ENCODE measurements at regions not wholly inside any gene's neighbourhood (a gene's known extent, or its start where the extent isn't known, plus 50 kb on each side); places are given as distances from the start of the nearest gene placed in this dataset.

- POLR2A ChIA-PET, result no interaction called here
- no peak for DNase-seq (ENCODE audit: unreplicated experiment)
- Mint-ChIP-seq H3K4me3 (ENCODE audit: unreplicated experiment) (no peak overlapping the region), H3K27me3 (ENCODE audit: insufficient read depth, unreplicated experiment) (no peaks in the 10 kb centered on the region), H3K27ac (ENCODE audit: low read depth, unreplicated experiment) (no peak overlapping the region), H3K36me3 (ENCODE audit: insufficient read depth, unreplicated experiment) (no peaks in the 10 kb centered on the region), H3K4me1 (ENCODE audit: insufficient read depth, unreplicated experiment) (peaks cover 11% of the 10 kb centered on the region), H3K9me3 (ENCODE audit: unreplicated experiment) (no peaks in the 10 kb centered on the region)
- TF ChIP-seq CTCF (IDR thresholded peaks at IDR 0.05; ENCODE audit: unreplicated experiment), result no peak
- intact Hi-C loops (cut with micrococcal nuclease), result loop anchor here (5.0 kb wide), 1 partner anchor 169 kb away; the partner anchor contains the start of gene RTL1
- CTCF ChIA-PET, result no interaction called here
- BruUV-seq (replicated peaks), result no TSS peak
These were observed 167.3 kb upstream of the RTL1 start for GRCh38 chr14:101070540-101071492.

GRCh38 chr14:101071493-101071906 is 168.0 kb upstream of the RTL1 start:
- H3K4me1 Mint-ChIP-seq (ENCODE audit: insufficient read depth, unreplicated experiment), result peaks cover 11% of the 10 kb centered on the region
- CTCF ChIA-PET, result no interaction called here
- H3K9me3 Mint-ChIP-seq (ENCODE audit: unreplicated experiment), result no peaks in the 10 kb centered on the region
- H3K4me3 Mint-ChIP-seq (ENCODE audit: unreplicated experiment), result no peak overlapping the region
- H3K27ac Mint-ChIP-seq (ENCODE audit: low read depth, unreplicated experiment), result no peak overlapping the region
- no peak for TF ChIP-seq CTCF (IDR thresholded peaks at IDR 0.05; ENCODE audit: unreplicated experiment)
- H3K36me3 Mint-ChIP-seq (ENCODE audit: insufficient read depth, unreplicated experiment), result no peaks in the 10 kb centered on the region
- POLR2A ChIA-PET, result no interaction called here
- DNase-seq (ENCODE audit: unreplicated experiment), result no peak
- no TSS peak for BruUV-seq (replicated peaks)
- intact Hi-C loops (cut with micrococcal nuclease), result loop anchor here (5.0 kb wide), 1 partner anchor 169 kb away; the partner anchor contains the start of gene RTL1
- no peaks in the 10 kb centered on the region for H3K27me3 Mint-ChIP-seq (ENCODE audit: insufficient read depth, unreplicated experiment)

- intact Hi-C loops (cut with micrococcal nuclease), result loop anchor here (5.0 kb wide), 1 partner anchor 170 kb away; the partner anchor contains the start of gene RTL1
- H3K4me3 Mint-ChIP-seq (ENCODE audit: unreplicated experiment), result no peak overlapping the region
- H3K36me3 Mint-ChIP-seq (ENCODE audit: insufficient read depth, unreplicated experiment), result no peaks in the 10 kb centered on the region
- H3K27me3 Mint-ChIP-seq (ENCODE audit: insufficient read depth, unreplicated experiment), result no peaks in the 10 kb centered on the region
- H3K4me1 Mint-ChIP-seq (ENCODE audit: insufficient read depth, unreplicated experiment), result peaks cover 11% of the 10 kb centered on the region
- H3K9me3 Mint-ChIP-seq (ENCODE audit: unreplicated experiment), result no peaks in the 10 kb centered on the region
- CTCF ChIA-PET, result no interaction called here
- no peak overlapping the region for H3K27ac Mint-ChIP-seq (ENCODE audit: low read depth, unreplicated experiment)
- no peak for DNase-seq (ENCODE audit: unreplicated experiment)
- TF ChIP-seq CTCF (IDR thresholded peaks at IDR 0.05; ENCODE audit: unreplicated experiment), result no peak
- no TSS peak for BruUV-seq (replicated peaks)
- POLR2A ChIA-PET, result no interaction called here
These were observed 168.5 kb upstream of the RTL1 start for GRCh38 chr14:101072070-101072469.

GRCh38 chr14:101072531-101072930 is 169.0 kb upstream of the RTL1 start:
- ChIA-PET POLR2A (no interaction called here), CTCF (no interaction called here)
- H3K9me3 Mint-ChIP-seq (ENCODE audit: unreplicated experiment), result no peaks in the 10 kb centered on the region
- no peak overlapping the region for H3K27ac Mint-ChIP-seq (ENCODE audit: low read depth, unreplicated experiment)
- intact Hi-C loops (cut with micrococcal nuclease), result loop anchor here (5.0 kb wide), 1 partner anchor 170 kb away; the partner anchor contains the start of gene RTL1
- DNase-seq (ENCODE audit: unreplicated experiment), result no peak
- BruUV-seq (replicated peaks), result no TSS peak
- TF ChIP-seq CTCF (IDR thresholded peaks at IDR 0.05; ENCODE audit: unreplicated experiment), result no peak
- no peaks in the 10 kb centered on the region for H3K27me3 Mint-ChIP-seq (ENCODE audit: insufficient read depth, unreplicated experiment)
- no peaks in the 10 kb centered on the region for H3K36me3 Mint-ChIP-seq (ENCODE audit: insufficient read depth, unreplicated experiment)
- no peak overlapping the region for H3K4me3 Mint-ChIP-seq (ENCODE audit: unreplicated experiment)
- peaks cover 11% of the 10 kb centered on the region for H3K4me1 Mint-ChIP-seq (ENCODE audit: insufficient read depth, unreplicated experiment)
